ENCODE measurements at regions not wholly inside any gene's neighbourhood (a gene's known extent, or its start where the extent isn't known, plus 50 kb on each side); places are given as distances from the start of the nearest gene placed in this dataset.

DNA sequence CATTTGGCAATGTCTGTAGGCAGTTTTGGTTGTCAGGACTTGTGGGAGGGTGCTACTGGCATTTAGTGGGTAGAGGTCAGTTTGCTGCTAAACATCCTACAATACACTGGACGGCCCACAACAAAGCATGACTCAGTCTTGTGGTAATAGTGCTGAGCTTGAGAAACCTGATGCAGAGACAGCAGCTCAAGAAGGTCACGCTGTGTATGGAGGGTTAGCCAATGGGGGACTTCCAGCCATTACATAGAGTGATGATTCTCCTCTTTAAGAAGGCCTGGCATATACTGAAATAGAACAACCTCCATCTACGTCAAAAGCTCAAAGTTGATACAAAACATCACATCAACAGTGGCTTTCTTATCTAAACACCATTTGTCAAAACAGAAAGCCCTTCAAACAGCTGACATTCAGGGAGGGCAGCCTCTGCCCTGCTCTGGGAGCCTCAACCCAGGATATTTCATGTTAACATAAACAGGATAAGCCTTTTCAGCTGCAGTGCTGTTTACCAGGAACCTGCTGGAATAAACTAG lies 143.0 kb downstream of the GPBP1 start:
- TF ChIP-seq CTCF (conservative IDR thresholded peaks at IDR 0.05) (no peak), ZFX (IDR thresholded peaks at IDR 0.05) (no peak)
